Fibroblast of lung (primary cell): ENCODE measurements at regions not wholly inside any gene's neighbourhood (a gene's known extent, or its start where the extent isn't known, plus 50 kb on each side); places are given as distances from the start of the nearest gene placed in this dataset.

Experiments used
- EZH2 ChIP-seq: IDR thresholded peaks from 2 replicates; pipeline ENCODE4 v1.5.1; 2012; ENCODE audit warnings: low read length, control low read depth, mild to moderate bottlenecking; ENCODE audit errors: missing control alignments
- TF ChIP-seq, protein P1 (sequence below), 2 donors: IDR thresholded peaks in 1 of 2; conservative IDR thresholded peaks in 1 of 2; 1 replicate in 1 of 2; 2 replicates in 1 of 2; pipeline ENCODE4 v1.5.1; 2011 to 2012; ENCODE audit warnings: low read length in 2 of 2, control low read depth in 1 of 2, inconsistent platforms in 1 of 2, low read depth in 1 of 2, mild to moderate bottlenecking in 1 of 2

DNA sequence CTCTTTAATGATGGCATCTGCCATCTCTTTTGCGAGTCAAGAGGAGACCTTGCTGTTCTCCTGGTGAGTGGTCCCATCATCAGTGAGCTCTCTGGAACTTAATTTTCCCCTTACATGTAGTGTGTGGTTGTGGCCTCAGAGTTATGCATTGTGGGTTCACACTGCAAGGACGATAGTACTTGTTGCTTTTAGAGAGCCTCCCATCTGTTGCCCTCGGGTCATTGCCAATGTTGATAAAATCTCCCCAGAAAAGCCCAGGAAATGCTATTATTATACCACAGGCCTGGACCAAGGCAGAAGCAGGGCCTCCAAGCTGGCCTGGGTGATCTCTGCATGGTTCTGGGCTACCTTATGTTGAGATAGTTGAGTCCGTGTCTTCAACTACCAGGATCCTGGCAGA lies 241.6 kb downstream of the BMP7 start:
- TF ChIP-seq, protein P1, sequence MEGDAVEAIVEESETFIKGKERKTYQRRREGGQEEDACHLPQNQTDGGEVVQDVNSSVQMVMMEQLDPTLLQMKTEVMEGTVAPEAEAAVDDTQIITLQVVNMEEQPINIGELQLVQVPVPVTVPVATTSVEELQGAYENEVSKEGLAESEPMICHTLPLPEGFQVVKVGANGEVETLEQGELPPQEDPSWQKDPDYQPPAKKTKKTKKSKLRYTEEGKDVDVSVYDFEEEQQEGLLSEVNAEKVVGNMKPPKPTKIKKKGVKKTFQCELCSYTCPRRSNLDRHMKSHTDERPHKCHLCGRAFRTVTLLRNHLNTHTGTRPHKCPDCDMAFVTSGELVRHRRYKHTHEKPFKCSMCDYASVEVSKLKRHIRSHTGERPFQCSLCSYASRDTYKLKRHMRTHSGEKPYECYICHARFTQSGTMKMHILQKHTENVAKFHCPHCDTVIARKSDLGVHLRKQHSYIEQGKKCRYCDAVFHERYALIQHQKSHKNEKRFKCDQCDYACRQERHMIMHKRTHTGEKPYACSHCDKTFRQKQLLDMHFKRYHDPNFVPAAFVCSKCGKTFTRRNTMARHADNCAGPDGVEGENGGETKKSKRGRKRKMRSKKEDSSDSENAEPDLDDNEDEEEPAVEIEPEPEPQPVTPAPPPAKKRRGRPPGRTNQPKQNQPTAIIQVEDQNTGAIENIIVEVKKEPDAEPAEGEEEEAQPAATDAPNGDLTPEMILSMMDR (conservative IDR thresholded peaks at IDR 0.05 in 1 of 2, IDR thresholded peaks at IDR 0.05 in 1 of 2; ENCODE audit: low read depth in 1 of 2, low read length in 2 of 2) = no peak
- no peak for TF ChIP-seq EZH2
